ENCODE measurements at regions not wholly inside any gene's neighbourhood (a gene's known extent, or its start where the extent isn't known, plus 50 kb on each side); places are given as distances from the start of the nearest gene placed in this dataset.

DNA sequence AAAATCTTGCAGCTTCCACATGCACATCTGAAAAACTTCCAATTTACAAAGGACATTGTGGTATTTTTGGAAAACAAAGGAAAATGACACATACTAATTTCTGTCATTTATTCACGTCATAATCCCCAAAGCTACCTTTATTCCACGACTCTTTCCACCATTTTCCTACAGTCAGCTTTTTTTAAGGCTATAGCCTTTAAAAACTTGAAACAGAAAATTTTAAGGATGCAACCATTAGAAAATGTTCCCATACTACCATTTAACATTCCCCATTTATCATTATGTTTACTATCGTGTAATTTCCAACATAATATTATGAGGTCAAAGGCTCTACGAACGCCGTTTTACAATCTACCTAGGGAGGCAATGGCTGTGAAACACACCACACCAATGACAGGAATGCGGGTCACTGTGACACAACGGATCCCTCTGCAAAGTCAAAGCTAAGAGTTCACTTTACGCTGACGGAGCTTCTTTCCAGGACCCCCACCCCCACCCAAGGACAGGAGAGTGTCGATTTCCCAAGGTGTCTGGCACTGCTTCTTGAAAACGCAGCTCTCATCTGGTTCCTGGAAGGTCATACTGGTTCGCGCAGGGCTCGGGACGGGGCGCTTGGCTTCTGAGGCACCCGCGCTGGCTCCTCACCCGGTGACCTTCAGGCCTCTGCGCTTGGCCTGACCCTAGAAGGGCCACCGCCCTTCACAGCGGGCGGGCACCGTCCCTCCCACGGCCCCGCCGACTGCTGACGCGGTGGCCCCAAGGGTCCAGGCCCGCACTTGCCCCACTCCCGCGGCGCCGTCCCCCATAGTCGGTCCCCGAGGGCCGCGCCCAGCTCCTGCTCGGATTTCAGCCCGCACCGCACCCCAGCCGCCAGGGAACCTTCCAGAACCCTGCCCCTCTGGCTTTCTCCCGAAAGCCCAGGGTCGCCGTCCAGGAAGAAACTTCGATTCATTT, 50.5 kb upstream of the ATF3 start:
- Histone ChIP-seq H3K36me3 (ENCODE audit: control insufficient read depth in 3 of 3, insufficient read depth in 2 of 3, low read depth in 1 of 3, low read length in 3 of 3) (no peaks in the 10 kb centered on the region), H3K9me3 (ENCODE audit: control insufficient read depth in 2 of 2, insufficient read depth in 1 of 2, low read depth in 1 of 2, low read length in 1 of 2) (peaks cover 0 to 3% of the 10 kb centered on the region in 2 donors), H3K4me3 (ENCODE audit: low read depth in 1 of 3, low read length in 3 of 3) (peak overlapping the region; percentile 58 to 76 (median 63)), H3K27me3 (ENCODE audit: control insufficient read depth in 3 of 3, insufficient read depth in 3 of 3, low read length in 3 of 3) (no peaks in the 10 kb centered on the region), H3K27ac (ENCODE audit: low read depth in 1 of 3, low read length in 2 of 3) (peak overlapping the region; percentile 79 to 95 (median 91)), H3K4me1 (ENCODE audit: control insufficient read depth in 3 of 3, insufficient read depth in 2 of 3, low read depth in 1 of 3, low read length in 2 of 3) (no peaks in the 10 kb centered on the region)
- DNase-seq = peak; percentile 73 to 85
- 6 to 13% (median 11%) methylated on average over 40 to 47 of the region's 47 CpGs for WGBS, 3 donors
- FAIRE-seq = no peak

DNA sequence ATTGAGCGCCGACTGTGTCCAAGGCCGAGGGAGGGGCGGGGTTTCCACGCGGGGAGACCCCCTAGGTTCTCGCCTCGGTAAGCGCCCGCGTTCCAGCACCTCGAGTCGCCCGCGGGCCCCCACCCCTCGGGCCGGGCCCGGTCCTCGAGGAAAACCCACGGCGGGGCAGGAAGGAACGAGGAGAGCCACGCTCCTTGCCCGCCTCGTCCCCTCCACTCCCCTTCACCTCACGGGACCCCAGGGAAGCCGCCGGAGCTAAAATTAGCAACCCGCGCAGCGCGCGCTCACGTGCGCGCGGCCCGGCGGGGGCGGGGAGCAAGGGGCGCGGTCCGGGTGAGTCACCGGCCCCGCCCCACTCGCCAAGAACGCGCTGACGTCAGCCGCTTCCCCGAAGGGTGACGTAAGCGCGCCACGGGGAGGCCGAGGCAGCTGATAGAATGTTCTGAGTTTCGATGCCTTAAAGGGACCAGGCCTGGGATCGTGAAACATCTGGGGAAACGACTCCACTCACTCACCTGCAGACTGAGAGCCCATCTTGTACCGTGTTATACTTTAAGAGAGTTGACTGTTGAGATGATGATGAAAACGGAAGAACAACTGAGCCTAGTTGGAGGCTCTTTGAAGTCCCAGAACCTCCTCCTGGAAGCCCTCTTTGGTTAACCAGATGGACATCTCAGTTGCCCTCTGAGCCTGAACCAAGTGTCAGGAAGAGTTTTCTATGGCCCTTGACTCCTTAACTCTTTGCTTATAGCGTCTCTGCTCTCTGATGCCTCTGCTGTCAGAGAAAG, 49.7 kb upstream of the ATF3 start:
- Histone ChIP-seq H3K27ac (ENCODE audit: low read depth in 1 of 3, low read length in 2 of 3) (peak overlapping the region; percentile 79 to 95 (median 91)), H3K36me3 (ENCODE audit: control insufficient read depth in 3 of 3, insufficient read depth in 2 of 3, low read depth in 1 of 3, low read length in 3 of 3) (no peaks in the 10 kb centered on the region), H3K4me3 (ENCODE audit: low read depth in 1 of 3, low read length in 3 of 3) (peak overlapping the region; percentile 58 to 76 (median 63)), H3K9me3 (ENCODE audit: control insufficient read depth in 2 of 2, insufficient read depth in 1 of 2, low read depth in 1 of 2, low read length in 1 of 2) (peaks cover 0 to 3% of the 10 kb centered on the region in 2 donors), H3K4me1 (ENCODE audit: control insufficient read depth in 3 of 3, insufficient read depth in 2 of 3, low read depth in 1 of 3, low read length in 2 of 3) (no peaks in the 10 kb centered on the region), H3K27me3 (ENCODE audit: control insufficient read depth in 3 of 3, insufficient read depth in 3 of 3, low read length in 3 of 3) (no peaks in the 10 kb centered on the region)
- FAIRE-seq = no peak
- 2 to 3% (median 2%) methylated on average over 54 to 62 of the region's 62 CpGs for WGBS, 3 donors
- peak; percentile 92 to 99 for DNase-seq

Data from small intestine (tissue), 7 donors.